IMR-90 (cell line): ENCODE measurements at regions not wholly inside any gene's neighbourhood (a gene's known extent, or its start where the extent isn't known, plus 50 kb on each side); places are given as distances from the start of the nearest gene placed in this dataset.

Experiments
- ATAC-seq: fragments of 200-7000 bp; cut with Tn5 transposase; 2 replicates; pipeline ENCODE4 v1.9.1; 2020; ENCODE audit warnings: low read depth, mild to moderate bottlenecking, moderate library complexity
- BruUV-seq: library from RNA; stranded (reverse); fragments of 400-500 nt; replicated peaks from 2 replicates; lab custom pipeline; 2021; lab: Mats Ljungman, UMichigan
- CTCF ChIA-PET: fragments of 300-600 bp; formaldehyde crosslinking; extraction: SDS; loops from one replicate; lab custom pipeline; 2021; ENCODE audit warnings: antibody characterized with exemption; lab: Yijun Ruan, JAX
- POLR2A ChIA-PET: fragments of 300-600 bp; sonication (Branson Sonifier 250); formaldehyde crosslinking; loops from one replicate; lab custom pipeline; 2022; ENCODE audit warnings: antibody characterized with exemption; ENCODE audit not compliant: unreplicated experiment; lab: Charles Lee
- DNase-seq: peaks from one replicate; pipeline ENCODE4 v3.0.0; 2013
- H2AFZ ChIP-seq: replicated peaks from 2 replicates; pipeline ENCODE3; 2013; ENCODE audit warnings: low read length, mild to moderate bottlenecking; ENCODE audit not compliant: poor library complexity
- H2AK5ac ChIP-seq: 2 replicates; pipeline ENCODE4 v1.6.1; 2013; ENCODE audit warnings: low read depth, low read length, inconsistent platforms
- H2AK9ac ChIP-seq: replicated peaks from 2 replicates; pipeline ENCODE3; 2013; ENCODE audit warnings: mild to moderate bottlenecking, low read depth, low read length, moderate library complexity; ENCODE audit not compliant: poor library complexity
- H2BK120ac ChIP-seq: 2 replicates; pipeline ENCODE4 v1.6.1; 2013; ENCODE audit warnings: low read depth, low read length, inconsistent platforms
- H2BK15ac ChIP-seq: 3 replicates; pipeline ENCODE4 v1.6.1; 2013; ENCODE audit warnings: low read depth, low read length, inconsistent platforms
- H2BK20ac ChIP-seq: 2 replicates; pipeline ENCODE4 v1.6.1; 2013; ENCODE audit warnings: low read depth, mild to moderate bottlenecking, inconsistent platforms, low read length, moderate library complexity
- H2BK5ac ChIP-seq: 2 replicates; pipeline ENCODE4 v1.6.1; 2013; ENCODE audit warnings: mild to moderate bottlenecking, low read depth, low read length, inconsistent platforms; ENCODE audit not compliant: poor library complexity, severe bottlenecking
- H3K14ac ChIP-seq: replicated peaks from 2 replicates; pipeline ENCODE4 v1.6.1; 2013; ENCODE audit warnings: low read depth, low read length, inconsistent platforms
- H3K18ac ChIP-seq: 2 replicates; pipeline ENCODE4 v1.6.1; 2013; ENCODE audit warnings: low read depth, low read length, control low read depth
- H3K23ac ChIP-seq: 2 replicates; pipeline ENCODE4 v1.6.1; 2013; ENCODE audit warnings: low read depth, low read length, inconsistent platforms
- H3K27ac ChIP-seq: 2 replicates; pipeline ENCODE4 v1.5.1; 2013; ENCODE audit warnings: mild to moderate bottlenecking, control low read depth, low read length; ENCODE audit not compliant: insufficient read depth
- H3K27me3 ChIP-seq: 2 replicates; pipeline ENCODE4 v1.6.1; 2013; ENCODE audit warnings: low read length; ENCODE audit not compliant: control insufficient read depth, insufficient read depth
- H3K36me3 ChIP-seq: 2 replicates; pipeline ENCODE4 v1.6.1; 2013; ENCODE audit warnings: low read length, mixed read lengths; ENCODE audit not compliant: control insufficient read depth, insufficient read depth
- H3K4ac ChIP-seq: 2 replicates; pipeline ENCODE4 v1.6.1; 2013; ENCODE audit warnings: low read depth, low read length, inconsistent platforms
- H3K4me1 ChIP-seq: 2 replicates; pipeline ENCODE4 v1.6.1; 2013; ENCODE audit warnings: low read length, mixed read lengths; ENCODE audit not compliant: control insufficient read depth, insufficient read depth
- H3K4me2 ChIP-seq: 2 replicates; pipeline ENCODE4 v1.6.1; 2013; ENCODE audit warnings: low read depth, mild to moderate bottlenecking, control low read depth, low read length, moderate library complexity
- H3K4me3 ChIP-seq: 2 replicates; pipeline ENCODE4 v1.5.1; 2013; ENCODE audit warnings: low read depth, mild to moderate bottlenecking, control low read depth, low read length, moderate library complexity; ENCODE audit not compliant: insufficient read depth
- H3K56ac ChIP-seq: 2 replicates; pipeline ENCODE4 v1.6.1; 2013; ENCODE audit warnings: low read length, inconsistent platforms; ENCODE audit not compliant: insufficient read depth; ENCODE audit errors: extremely low read depth
- H3K79me1 ChIP-seq, 2 experiments: 2 replicates each; pipeline ENCODE4 v1.6.1; 2013; ENCODE audit warnings: low read length in 2 of 2, inconsistent platforms in 1 of 2, low read depth in 1 of 2
- H3K9ac ChIP-seq: 2 replicates; pipeline ENCODE4 v1.6.1; 2013; ENCODE audit warnings: low read depth, low read length, control low read depth
- H3K9me1 ChIP-seq: 2 replicates; pipeline ENCODE4 v1.6.1; 2013; ENCODE audit warnings: low read length, inconsistent platforms; ENCODE audit not compliant: insufficient read depth
- H3K9me3 ChIP-seq: 2 replicates; pipeline ENCODE4 v1.6.1; 2013; ENCODE audit warnings: low read length; ENCODE audit not compliant: control insufficient read depth, insufficient read depth
- H4K20me1 ChIP-seq: 2 replicates; pipeline ENCODE4 v1.6.1; 2013; ENCODE audit warnings: low read length, inconsistent platforms; ENCODE audit not compliant: insufficient read depth
- H4K5ac ChIP-seq: 2 replicates; pipeline ENCODE4 v1.6.1; 2013; ENCODE audit warnings: mild to moderate bottlenecking, low read depth, low read length, control low read depth
- H4K8ac ChIP-seq, 2 experiments: 2 replicates each; pipeline ENCODE4 v1.6.1; 2013; ENCODE audit warnings: low read depth in 2 of 2, low read length in 2 of 2, control low read depth in 1 of 2, inconsistent platforms in 1 of 2
- H4K91ac ChIP-seq: 2 replicates; pipeline ENCODE4 v1.6.1; 2013; ENCODE audit warnings: low read depth, low read length, inconsistent platforms; ENCODE audit not compliant: insufficient read depth
- BHLHE40 ChIP-seq: fragments of 150-350 bp; IDR thresholded peaks from 2 replicates; pipeline ENCODE4 v1.6.1; 2016; ENCODE audit warnings: mild to moderate bottlenecking, low read depth, low read length
- CEBPB ChIP-seq: IDR thresholded peaks from 2 replicates; pipeline ENCODE4 v1.6.1; 2012; ENCODE audit warnings: low read depth, low read length, improper control_type of control experiment
- CHD1 ChIP-seq: IDR thresholded peaks from 2 replicates; pipeline ENCODE4 v1.6.1; 2012; ENCODE audit warnings: low read depth, low read length, improper control_type of control experiment
- FOS ChIP-seq: fragments of 150-350 bp; IDR thresholded peaks from 2 replicates; pipeline ENCODE4 v1.6.1; 2016; ENCODE audit warnings: low read depth, low read length
- MAFK ChIP-seq: IDR thresholded peaks from 2 replicates; pipeline ENCODE4 v1.6.1; 2012; ENCODE audit warnings: low read depth, low read length, improper control_type of control experiment
- MAZ ChIP-seq: IDR thresholded peaks from 2 replicates; pipeline ENCODE4 v1.6.1; 2012; ENCODE audit warnings: low read depth, mild to moderate bottlenecking, low read length, improper control_type of control experiment, moderate library complexity, borderline replicate concordance
- MXI1 ChIP-seq: IDR thresholded peaks from 2 replicates; pipeline ENCODE4 v1.6.1; 2012; ENCODE audit warnings: low read depth, mild to moderate bottlenecking, low read length, moderate library complexity, borderline replicate concordance
- NFE2L2 ChIP-seq: fragments of 150-350 bp; IDR thresholded peaks from 2 replicates; pipeline ENCODE4 v1.6.1; 2016; ENCODE audit warnings: low read depth, mild to moderate bottlenecking, low read length
- POLR2A ChIP-seq: IDR thresholded peaks from 2 replicates; pipeline ENCODE4 v1.6.1; 2012; ENCODE audit warnings: mild to moderate bottlenecking, low read depth, low read length
- RAD21 ChIP-seq: IDR thresholded peaks from 2 replicates; pipeline ENCODE4 v1.6.1; 2012; ENCODE audit warnings: low read length, improper control_type of control experiment
- RCOR1 ChIP-seq: IDR thresholded peaks from 2 replicates; pipeline ENCODE4 v1.6.1; 2012; ENCODE audit warnings: mild to moderate bottlenecking, low read length, improper control_type of control experiment; ENCODE audit not compliant: insufficient replicate concordance
- RFX5 ChIP-seq: IDR thresholded peaks from 2 replicates; pipeline ENCODE4 v1.8.0; 2012; ENCODE audit warnings: low read depth, mild to moderate bottlenecking, low read length, moderate library complexity
- SMC3 ChIP-seq: fragments of 150-350 bp; IDR thresholded peaks from 2 replicates; pipeline ENCODE4 v1.6.1; 2016; ENCODE audit warnings: low read depth, mild to moderate bottlenecking, antibody characterized with exemption, low read length, moderate library complexity
- dilution Hi-C: fragments of 300-500 bp; cut with HindIII; formaldehyde crosslinking; loops from one replicate; pipeline ENCODE4 v1.14.3; 2018; ENCODE audit warnings: low sequenced_read_pairs; ENCODE audit not compliant: unreplicated experiment
- in situ Hi-C: fragments of 300-500 bp; cut with MboI; formaldehyde crosslinking; loops from 3 replicates; pipeline ENCODE4 v1.14.3; 2019; ENCODE audit warnings: low sequenced_read_pairs, inconsistent platforms, mixed read lengths
- intact Hi-C: fragments of 100-400 bp; cut with micrococcal nuclease; formaldehyde crosslinking; loops from 2 replicates; pipeline ENCODE4 v1.10.0; 2022
- TF ChIP-seq, protein P1 (sequence below): fragments of 150-350 bp; IDR thresholded peaks from 2 replicates; pipeline ENCODE4 v1.6.1; 2017; ENCODE audit warnings: mild to moderate bottlenecking, antibody characterized with exemption, low read length, low read depth
- TF ChIP-seq, protein P2 (sequence below): fragments of 150-350 bp; IDR thresholded peaks from 2 replicates; pipeline ENCODE4 v1.6.1; 2016; ENCODE audit warnings: low read depth, mild to moderate bottlenecking, low read length, moderate library complexity, borderline replicate concordance
- TF ChIP-seq, protein P3 (sequence below): conservative IDR thresholded peaks from 2 replicates; pipeline ENCODE4 v1.5.1; 2012; ENCODE audit warnings: mild to moderate bottlenecking, low read depth, low read length, improper control_type of control experiment

DNA sequence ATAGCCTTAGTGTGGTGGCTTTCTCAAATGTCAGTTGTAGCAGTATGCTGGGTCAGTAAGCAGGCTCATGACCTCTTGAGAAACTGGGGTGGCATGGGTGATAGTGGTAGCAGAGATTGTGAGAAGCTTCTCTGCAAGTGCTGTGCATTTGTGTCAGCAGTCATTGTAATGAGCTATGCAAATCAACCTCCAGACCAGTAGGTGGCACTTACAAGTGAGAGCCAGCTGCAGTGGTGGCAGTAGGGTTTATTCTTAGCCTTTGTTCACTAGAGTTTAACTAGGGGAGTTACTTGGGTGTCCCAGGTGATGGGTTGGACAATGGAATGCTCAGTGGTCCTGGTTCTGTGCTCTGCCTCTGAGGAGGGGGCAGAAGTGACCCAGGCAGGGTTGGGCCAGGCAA, 818.7 kb downstream of the PCDH7 start:
- H3K27me3 ChIP-seq = no peaks in the 10 kb centered on the region
- no TSS peak for BruUV-seq
- H3K27ac ChIP-seq = no peak overlapping the region
- no peak overlapping the region for H4K5ac ChIP-seq
- ChIA-PET CTCF (no interaction called here), POLR2A (no interaction called here)
- H3K4me2 ChIP-seq = no peak overlapping the region
- no peaks in the 10 kb centered on the region for H3K9me1 ChIP-seq
- no peak overlapping the region for H3K23ac ChIP-seq
- no peak overlapping the region for H2BK5ac ChIP-seq
- H2BK20ac ChIP-seq = no peak overlapping the region
- H3K18ac ChIP-seq = no peak overlapping the region
- no peak overlapping the region for H2AFZ ChIP-seq
- H2AK5ac ChIP-seq = no peak overlapping the region
- dilution Hi-C loops (no loop called here), intact Hi-C loops (no loop called here), in situ Hi-C loops (no loop called here)
- no peak overlapping the region for H3K4me3 ChIP-seq
- H4K91ac ChIP-seq = no peak overlapping the region
- no peak overlapping the region for H2AK9ac ChIP-seq
- H3K14ac ChIP-seq = no peak overlapping the region
- no peaks in the 10 kb centered on the region; the same call in 1 of the 2 replicates for H3K9me3 ChIP-seq
- no peak overlapping the region for H2BK15ac ChIP-seq
- TF ChIP-seq BHLHE40 (no peak), CEBPB (no peak), FOS (no peak), RAD21 (no peak), MAZ (no peak), POLR2A (no peak), MXI1 (no peak), RCOR1 (no peak), RFX5 (no peak), SMC3 (no peak), CHD1 (no peak), NFE2L2 (no peak), MAFK (no peak)
- TF ChIP-seq, protein P1, sequence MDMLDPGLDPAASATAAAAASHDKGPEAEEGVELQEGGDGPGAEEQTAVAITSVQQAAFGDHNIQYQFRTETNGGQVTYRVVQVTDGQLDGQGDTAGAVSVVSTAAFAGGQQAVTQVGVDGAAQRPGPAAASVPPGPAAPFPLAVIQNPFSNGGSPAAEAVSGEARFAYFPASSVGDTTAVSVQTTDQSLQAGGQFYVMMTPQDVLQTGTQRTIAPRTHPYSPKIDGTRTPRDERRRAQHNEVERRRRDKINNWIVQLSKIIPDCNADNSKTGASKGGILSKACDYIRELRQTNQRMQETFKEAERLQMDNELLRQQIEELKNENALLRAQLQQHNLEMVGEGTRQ = no peak
- TF ChIP-seq, protein P2, sequence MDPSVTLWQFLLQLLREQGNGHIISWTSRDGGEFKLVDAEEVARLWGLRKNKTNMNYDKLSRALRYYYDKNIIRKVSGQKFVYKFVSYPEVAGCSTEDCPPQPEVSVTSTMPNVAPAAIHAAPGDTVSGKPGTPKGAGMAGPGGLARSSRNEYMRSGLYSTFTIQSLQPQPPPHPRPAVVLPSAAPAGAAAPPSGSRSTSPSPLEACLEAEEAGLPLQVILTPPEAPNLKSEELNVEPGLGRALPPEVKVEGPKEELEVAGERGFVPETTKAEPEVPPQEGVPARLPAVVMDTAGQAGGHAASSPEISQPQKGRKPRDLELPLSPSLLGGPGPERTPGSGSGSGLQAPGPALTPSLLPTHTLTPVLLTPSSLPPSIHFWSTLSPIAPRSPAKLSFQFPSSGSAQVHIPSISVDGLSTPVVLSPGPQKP = no peak
- TF ChIP-seq, protein P3, sequence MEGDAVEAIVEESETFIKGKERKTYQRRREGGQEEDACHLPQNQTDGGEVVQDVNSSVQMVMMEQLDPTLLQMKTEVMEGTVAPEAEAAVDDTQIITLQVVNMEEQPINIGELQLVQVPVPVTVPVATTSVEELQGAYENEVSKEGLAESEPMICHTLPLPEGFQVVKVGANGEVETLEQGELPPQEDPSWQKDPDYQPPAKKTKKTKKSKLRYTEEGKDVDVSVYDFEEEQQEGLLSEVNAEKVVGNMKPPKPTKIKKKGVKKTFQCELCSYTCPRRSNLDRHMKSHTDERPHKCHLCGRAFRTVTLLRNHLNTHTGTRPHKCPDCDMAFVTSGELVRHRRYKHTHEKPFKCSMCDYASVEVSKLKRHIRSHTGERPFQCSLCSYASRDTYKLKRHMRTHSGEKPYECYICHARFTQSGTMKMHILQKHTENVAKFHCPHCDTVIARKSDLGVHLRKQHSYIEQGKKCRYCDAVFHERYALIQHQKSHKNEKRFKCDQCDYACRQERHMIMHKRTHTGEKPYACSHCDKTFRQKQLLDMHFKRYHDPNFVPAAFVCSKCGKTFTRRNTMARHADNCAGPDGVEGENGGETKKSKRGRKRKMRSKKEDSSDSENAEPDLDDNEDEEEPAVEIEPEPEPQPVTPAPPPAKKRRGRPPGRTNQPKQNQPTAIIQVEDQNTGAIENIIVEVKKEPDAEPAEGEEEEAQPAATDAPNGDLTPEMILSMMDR = no peak
- no peak overlapping the region for H3K4ac ChIP-seq
- H3K79me1 ChIP-seq = no peaks in the 10 kb centered on the region
- H2BK120ac ChIP-seq = no peak overlapping the region
- no peak overlapping the region for H4K8ac ChIP-seq
- no peak for ATAC-seq
- no peaks in the 10 kb centered on the region for H3K36me3 ChIP-seq
- H4K20me1 ChIP-seq = no peaks in the 10 kb centered on the region
- H3K56ac ChIP-seq = no peak overlapping the region
- H3K4me1 ChIP-seq = no peaks in the 10 kb centered on the region
- no peak overlapping the region for H3K9ac ChIP-seq
- DNase-seq = no peak
